Trophoblast cell (in vitro differentiated cells and primary cell): ENCODE measurements at regions not wholly inside any gene's neighbourhood (a gene's known extent, or its start where the extent isn't known, plus 50 kb on each side); places are given as distances from the start of the nearest gene placed in this dataset.

Experiments
- DNase-seq, 2 donors: peaks; one replicate each; pipeline ENCODE4 v3.0.0-alpha.2; 2016
- H2AFZ ChIP-seq: 2 replicates; pipeline ENCODE4 v1.6.1; 2013; ENCODE audit warnings: low read length, moderate library complexity, mild to moderate bottlenecking; ENCODE audit not compliant: insufficient read depth, poor library complexity
- H2AK5ac ChIP-seq: 2 replicates; pipeline ENCODE4 v1.6.1; 2013; ENCODE audit warnings: mild to moderate bottlenecking, low read length
- H2BK120ac ChIP-seq: 2 replicates; pipeline ENCODE4 v1.6.1; 2013; ENCODE audit warnings: low read length, mild to moderate bottlenecking, moderate library complexity; ENCODE audit not compliant: insufficient read depth, poor library complexity
- H2BK12ac ChIP-seq: 2 replicates; pipeline ENCODE4 v1.6.1; 2013; ENCODE audit warnings: mild to moderate bottlenecking, low read length, moderate library complexity
- H2BK5ac ChIP-seq: 2 replicates; pipeline ENCODE4 v1.6.1; 2013; ENCODE audit warnings: low read length, low read depth, moderate library complexity, mild to moderate bottlenecking; ENCODE audit not compliant: poor library complexity
- H3K14ac ChIP-seq: 2 replicates; pipeline ENCODE4 v1.6.1; 2013; ENCODE audit warnings: mild to moderate bottlenecking, low read length
- H3K18ac ChIP-seq: 2 replicates; pipeline ENCODE4 v1.6.1; 2013; ENCODE audit warnings: mild to moderate bottlenecking, low read length
- H3K23ac ChIP-seq: 2 replicates; pipeline ENCODE4 v1.6.1; 2013; ENCODE audit warnings: low read length
- H3K27ac ChIP-seq: 2 replicates; pipeline ENCODE4 v1.5.1; 2013; ENCODE audit warnings: low read depth, mild to moderate bottlenecking, inconsistent platforms, low read length, moderate library complexity
- H3K27me3 ChIP-seq: 2 replicates; pipeline ENCODE4 v1.6.1; 2013; ENCODE audit warnings: inconsistent platforms, mild to moderate bottlenecking, low read length, moderate library complexity; ENCODE audit not compliant: insufficient read depth
- H3K36me3 ChIP-seq, 2 experiments: 1 replicate in 1 of 2; 2 replicates in 1 of 2; pipeline ENCODE4 v1.6.1; 2013; ENCODE audit warnings: low read length in 2 of 2, mild to moderate bottlenecking in 2 of 2, moderate library complexity in 1 of 2; ENCODE audit not compliant: insufficient read depth in 2 of 2, control insufficient read depth in 1 of 2
- H3K4ac ChIP-seq: 2 replicates; pipeline ENCODE4 v1.6.1; 2013; ENCODE audit warnings: low read depth, mild to moderate bottlenecking, low read length, moderate library complexity
- H3K4me1 ChIP-seq, 2 experiments: 1 replicate in 1 of 2; 2 replicates in 1 of 2; pipeline ENCODE4 v1.6.1; 2013; ENCODE audit warnings: low read length in 2 of 2, mild to moderate bottlenecking in 2 of 2, moderate library complexity in 1 of 2; ENCODE audit not compliant: insufficient read depth in 2 of 2, control insufficient read depth in 1 of 2
- H3K4me2 ChIP-seq: 2 replicates; pipeline ENCODE4 v1.6.1; 2013; ENCODE audit warnings: inconsistent platforms, mild to moderate bottlenecking, low read length, moderate library complexity
- H3K4me3 ChIP-seq: 2 replicates; pipeline ENCODE4 v1.5.1; 2013; ENCODE audit warnings: mild to moderate bottlenecking, low read depth, low read length, inconsistent platforms
- H3K79me1 ChIP-seq: one replicate; pipeline ENCODE4 v1.6.1; 2013; ENCODE audit warnings: low read length
- H3K79me2 ChIP-seq: 2 replicates; pipeline ENCODE4 v1.6.1; 2013; ENCODE audit warnings: low read length, mild to moderate bottlenecking; ENCODE audit not compliant: control insufficient read depth, insufficient read depth, poor library complexity
- H3K9ac ChIP-seq: 2 replicates; pipeline ENCODE4 v1.6.1; 2013; ENCODE audit warnings: mild to moderate bottlenecking, low read length
- H3K9me3 ChIP-seq: 2 replicates; pipeline ENCODE4 v1.6.1; 2013; ENCODE audit warnings: low read depth, mild to moderate bottlenecking, control low read depth, inconsistent platforms, low read length; ENCODE audit not compliant: insufficient read depth
- H4K12ac ChIP-seq: 2 replicates; pipeline ENCODE4 v1.6.1; 2013; ENCODE audit warnings: low read depth, mild to moderate bottlenecking, low read length, moderate library complexity
- H4K8ac ChIP-seq: 2 replicates; pipeline ENCODE4 v1.6.1; 2013; ENCODE audit warnings: low read depth, mild to moderate bottlenecking, low read length, moderate library complexity
- H4K91ac ChIP-seq: one replicate; pipeline ENCODE4 v1.6.1; 2013; ENCODE audit warnings: low read depth, mild to moderate bottlenecking, low read length, moderate library complexity
- WGBS: extraction: QIAGEN DNeasy Blood & Tissue Kit; methylation state at CpG from one replicate; pipeline ENCODE4 v1.1.7; 2013; ENCODE audit warnings: missing lambda C conversion rate; ENCODE audit not compliant: insufficient read length, insufficient coverage; ENCODE audit errors: extremely low coverage; 5-methylcytosine and 5-hydroxymethylcytosine counted together

GRCh38 chr5:106408570-106408969 lies 1262.2 kb downstream of the EFNA5 start:
- Histone ChIP-seq H4K12ac (no peak overlapping the region), H3K4ac (no peak overlapping the region), H3K18ac (no peak overlapping the region), H2AFZ (no peak overlapping the region), H3K4me2 (no peak overlapping the region), H2BK120ac (no peak overlapping the region), H4K91ac (no peak overlapping the region), H3K9me3 (no peaks in the 10 kb centered on the region), H3K4me1 (no peaks in the 10 kb centered on the region), H3K27me3 (no peaks in the 10 kb centered on the region), H3K79me1 (no peaks in the 10 kb centered on the region), H3K27ac (no peak overlapping the region), H4K8ac (no peak overlapping the region), H2BK12ac (no peak overlapping the region), H3K36me3 (no peaks in the 10 kb centered on the region), H2BK5ac (no peak overlapping the region), H2AK5ac (no peak overlapping the region), H3K23ac (no peak overlapping the region), H3K4me3 (no peak overlapping the region), H3K9ac (no peak overlapping the region), H3K14ac (no peak overlapping the region), H3K79me2 (no peaks in the 10 kb centered on the region)
- WGBS: no CpG with 5 or more reads among the region's 2 CpGs
- DNase-seq: no peak

GRCh38 chr5:106408141-106408540 lies 1262.6 kb downstream of the EFNA5 start:
- H2BK12ac ChIP-seq: no peak overlapping the region
- no peak overlapping the region for H3K14ac ChIP-seq
- no peak overlapping the region for H3K4me2 ChIP-seq
- H3K79me1 ChIP-seq: no peaks in the 10 kb centered on the region
- H2AFZ ChIP-seq: no peak overlapping the region
- no peaks in the 10 kb centered on the region for H3K36me3 ChIP-seq
- H2BK120ac ChIP-seq: no peak overlapping the region
- no peak overlapping the region for H4K91ac ChIP-seq
- H3K79me2 ChIP-seq: no peaks in the 10 kb centered on the region
- no peak overlapping the region for H3K4me3 ChIP-seq
- no peak overlapping the region for H3K27ac ChIP-seq
- H3K18ac ChIP-seq: no peak overlapping the region
- no peak overlapping the region for H3K23ac ChIP-seq
- no CpG with 5 or more reads among the region's 1 CpG for WGBS
- no peak overlapping the region for H3K4ac ChIP-seq
- no peak overlapping the region for H2AK5ac ChIP-seq
- H4K12ac ChIP-seq: no peak overlapping the region
- no peaks in the 10 kb centered on the region for H3K4me1 ChIP-seq
- H2BK5ac ChIP-seq: no peak overlapping the region
- no peak overlapping the region for H3K9ac ChIP-seq
- no peaks in the 10 kb centered on the region for H3K9me3 ChIP-seq
- H3K27me3 ChIP-seq: no peaks in the 10 kb centered on the region
- H4K8ac ChIP-seq: no peak overlapping the region
- DNase-seq: no peak

- Histone ChIP-seq H3K4me3 (no peak overlapping the region), H2BK12ac (no peak overlapping the region), H3K36me3 (no peaks in the 10 kb centered on the region), H2AFZ (no peak overlapping the region), H2BK120ac (no peak overlapping the region), H3K18ac (no peak overlapping the region), H3K4ac (no peak overlapping the region), H3K27me3 (no peaks in the 10 kb centered on the region), H2AK5ac (no peak overlapping the region), H3K9me3 (no peaks in the 10 kb centered on the region), H4K12ac (no peak overlapping the region), H3K4me2 (no peak overlapping the region), H3K23ac (no peak overlapping the region), H2BK5ac (no peak overlapping the region), H3K79me1 (no peaks in the 10 kb centered on the region), H3K14ac (no peak overlapping the region), H4K91ac (no peak overlapping the region), H3K27ac (no peak overlapping the region), H3K79me2 (no peaks in the 10 kb centered on the region), H3K9ac (no peak overlapping the region), H4K8ac (no peak overlapping the region), H3K4me1 (no peaks in the 10 kb centered on the region)
- no CpG with 5 or more reads among the region's 2 CpGs for WGBS
- no peak for DNase-seq
Observed at GRCh38 chr5:106401561-106401960, 1269.2 kb downstream of the EFNA5 start.

- Histone ChIP-seq H2AFZ (no peak overlapping the region), H3K9me3 (no peaks in the 10 kb centered on the region), H4K91ac (no peak overlapping the region), H3K23ac (no peak overlapping the region), H3K79me1 (no peaks in the 10 kb centered on the region), H2BK5ac (no peak overlapping the region), H3K36me3 (no peaks in the 10 kb centered on the region), H3K4me1 (no peaks in the 10 kb centered on the region), H3K4me2 (no peak overlapping the region), H3K79me2 (no peaks in the 10 kb centered on the region), H3K4me3 (no peak overlapping the region), H2BK120ac (no peak overlapping the region), H3K9ac (no peak overlapping the region), H3K14ac (no peak overlapping the region), H3K27me3 (no peaks in the 10 kb centered on the region), H3K18ac (no peak overlapping the region), H2AK5ac (no peak overlapping the region), H4K8ac (no peak overlapping the region), H4K12ac (no peak overlapping the region), H3K4ac (no peak overlapping the region), H2BK12ac (no peak overlapping the region), H3K27ac (no peak overlapping the region)
- WGBS: no CpG with 5 or more reads among the region's 1 CpG
- DNase-seq: peak in 1 of 2 donors; percentile 16
Observed at GRCh38 chr5:106399391-106399790, 1271.3 kb downstream of the EFNA5 start.
